ENCODE measurements at regions not wholly inside any gene's neighbourhood (a gene's known extent, or its start where the extent isn't known, plus 50 kb on each side); places are given as distances from the start of the nearest gene placed in this dataset.

- Histone ChIP-seq H3K9me3 (ENCODE audit: low read depth, low read length, poor library complexity, severe bottlenecking) (peaks cover 3% of the 10 kb centered on the region), H3K27ac (ENCODE audit: low read depth, low read length, poor library complexity, severe bottlenecking) (no peak overlapping the region)
- no peak for DNase-seq (ENCODE audit: low spot score)
These were observed 177.0 kb downstream of the REEP3 start for GRCh38 chr10:63697956-63698786.

GRCh38 chr10:63698787-63699150 is 177.6 kb downstream of the REEP3 start:
- intact Hi-C loops (cut with micrococcal nuclease; ENCODE audit: unreplicated experiment), result no loop called here
- POLR2A ChIA-PET (ENCODE audit: low non-redundant PET), result no interaction called here
- H3K4me3 ChIP-seq (ENCODE audit: low read depth, low read length, poor library complexity, severe bottlenecking), result no peak overlapping the region
- peaks cover 3% of the 10 kb centered on the region for H3K9me3 ChIP-seq (ENCODE audit: low read depth, low read length, poor library complexity, severe bottlenecking)
- BruUV-seq (replicated peaks), result no TSS peak
- peaks cover 60% of the 10 kb centered on the region for H3K4me1 ChIP-seq (ENCODE audit: insufficient read depth, low read length, poor library complexity, severe bottlenecking)
- DNase-seq (ENCODE audit: low spot score), result no peak
- H3K36me3 ChIP-seq (ENCODE audit: insufficient read depth, low read length, poor library complexity, severe bottlenecking), result no peaks in the 10 kb centered on the region
- H3K27ac ChIP-seq (ENCODE audit: low read depth, low read length, poor library complexity, severe bottlenecking), result peak overlapping the region; percentile 95
- CTCF ChIA-PET, result no interaction called here
- H3K27me3 ChIP-seq (replicated peaks; ENCODE audit: insufficient read depth, low read depth, low read length, poor library complexity), result no peaks in the 10 kb centered on the region
- TF ChIP-seq EZH2 (IDR thresholded peaks at IDR 0.05; ENCODE audit: borderline replicate concordance, low read depth, low read length, poor library complexity, severe bottlenecking) (no peak), CTCF (conservative IDR thresholded peaks at IDR 0.05; ENCODE audit: low read depth, low read length) (no peak)

More at GRCh38 chr10:63697956-63698786, 177.0 kb downstream of the REEP3 start:
- no TSS peak for BruUV-seq (replicated peaks)
- Histone ChIP-seq H3K4me1 (ENCODE audit: insufficient read depth, low read length, poor library complexity, severe bottlenecking) (peaks cover 56% of the 10 kb centered on the region), H3K36me3 (ENCODE audit: insufficient read depth, low read length, poor library complexity, severe bottlenecking) (no peaks in the 10 kb centered on the region), H3K4me3 (ENCODE audit: low read depth, low read length, poor library complexity, severe bottlenecking) (no peak overlapping the region), H3K27me3 (replicated peaks; ENCODE audit: insufficient read depth, low read depth, low read length, poor library complexity) (no peaks in the 10 kb centered on the region)
- TF ChIP-seq CTCF (conservative IDR thresholded peaks at IDR 0.05; ENCODE audit: low read depth, low read length) (no peak), EZH2 (IDR thresholded peaks at IDR 0.05; ENCODE audit: borderline replicate concordance, low read depth, low read length, poor library complexity, severe bottlenecking) (no peak)
- POLR2A ChIA-PET (ENCODE audit: low non-redundant PET), result no interaction called here
- intact Hi-C loops (cut with micrococcal nuclease; ENCODE audit: unreplicated experiment), result no loop called here
- CTCF ChIA-PET, result no interaction called here

DNA sequence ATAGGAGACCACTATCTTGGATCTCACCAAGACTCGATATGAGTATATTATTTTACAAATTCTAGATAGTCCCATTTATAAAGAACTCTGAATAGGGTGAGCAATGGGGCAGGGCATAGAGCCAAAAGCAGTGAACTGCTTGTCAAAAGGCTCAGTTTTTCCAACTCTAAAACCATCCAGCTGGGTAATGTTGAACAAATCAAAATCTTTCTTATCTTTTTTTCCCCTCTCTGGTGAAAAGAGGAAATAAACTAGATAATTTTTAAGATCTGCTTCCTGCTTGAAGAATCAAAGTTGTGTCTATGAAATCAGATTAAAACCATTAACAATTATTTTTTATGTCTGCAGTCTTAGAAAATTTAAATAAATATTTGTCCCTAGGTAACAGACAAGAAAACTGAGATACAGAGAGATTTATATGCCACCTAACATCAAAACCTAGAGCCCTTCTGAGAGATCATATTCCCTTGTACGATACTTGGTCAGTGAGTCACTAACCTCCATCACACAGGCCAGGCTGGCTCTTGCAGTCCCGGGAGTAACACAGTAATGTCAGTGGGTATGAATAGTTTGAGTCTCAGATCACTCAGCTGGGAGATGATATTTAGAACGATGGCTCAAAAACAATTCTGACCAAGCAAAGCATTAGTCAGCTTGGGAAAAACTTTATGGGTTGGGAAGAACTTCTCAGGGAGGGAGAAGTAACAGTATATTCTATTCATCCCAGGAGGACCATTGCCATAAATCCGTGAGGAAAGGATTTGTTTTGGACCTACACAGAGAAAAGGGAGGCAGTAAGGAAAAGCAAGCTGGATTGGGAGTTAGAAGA is 178.8 kb downstream of the REEP3 start:
- no peak overlapping the region for H3K4me3 ChIP-seq (ENCODE audit: low read depth, low read length, poor library complexity, severe bottlenecking)
- DNase-seq (ENCODE audit: low spot score), result peak; percentile 92
- H3K36me3 ChIP-seq (ENCODE audit: insufficient read depth, low read length, poor library complexity, severe bottlenecking), result no peaks in the 10 kb centered on the region
- H3K27ac ChIP-seq (ENCODE audit: low read depth, low read length, poor library complexity, severe bottlenecking), result peak overlapping the region; percentile 95
- no peaks in the 10 kb centered on the region for H3K27me3 ChIP-seq (replicated peaks; ENCODE audit: insufficient read depth, low read depth, low read length, poor library complexity)
- intact Hi-C loops (cut with micrococcal nuclease; ENCODE audit: unreplicated experiment), result no loop called here
- POLR2A ChIA-PET (ENCODE audit: low non-redundant PET), result no interaction called here
- BruUV-seq (replicated peaks), result TSS peak; percentile 80
- TF ChIP-seq EZH2 (IDR thresholded peaks at IDR 0.05; ENCODE audit: borderline replicate concordance, low read depth, low read length, poor library complexity, severe bottlenecking), result no peak
- TF ChIP-seq CTCF (conservative IDR thresholded peaks at IDR 0.05; ENCODE audit: low read depth, low read length), result no peak
- peaks cover 60% of the 10 kb centered on the region for H3K4me1 ChIP-seq (ENCODE audit: insufficient read depth, low read length, poor library complexity, severe bottlenecking)
- no peaks in the 10 kb centered on the region for H3K9me3 ChIP-seq (ENCODE audit: low read depth, low read length, poor library complexity, severe bottlenecking)
- CTCF ChIA-PET, result interaction anchor here (0.5 to 1.0 kb wide), 3 partner anchors 14 to 66 kb away, joined by 3 to 9 read pairs (median 4); no protein-coding TSS in a partner anchor

All from A673 (cell line).